AG04449 (cell line): ENCODE measurements at regions not wholly inside any gene's neighbourhood (a gene's known extent, or its start where the extent isn't known, plus 50 kb on each side); places are given as distances from the start of the nearest gene placed in this dataset.

ENCODE experiments used
- CTCF ChIA-PET: fragments of 350-600 bp; formaldehyde crosslinking; extraction: SDS; loops from one replicate; lab custom pipeline; 2021; ENCODE audit warnings: antibody characterized with exemption; lab: Yijun Ruan, JAX
- POLR2A ChIA-PET: fragments of 400-600, 350-600 bp; formaldehyde crosslinking; extraction: SDS; loops from one replicate; lab custom pipeline; 2020; ENCODE audit warnings: antibody characterized with exemption, inconsistent platforms; lab: Yijun Ruan, JAX
- DNase-seq: peaks from one replicate; pipeline ENCODE4 v3.0.0-alpha.2; 2010; ENCODE audit warnings: low read depth, low spot score
- H3K4me3 ChIP-seq: 2 replicates; pipeline ENCODE4 v1.5.1; 2011; ENCODE audit warnings: low read depth, mild to moderate bottlenecking, control low read depth, low read length
- TF ChIP-seq, protein P1 (sequence below): IDR thresholded peaks from one replicate; pipeline ENCODE4 v1.5.1; 2011; ENCODE audit warnings: mild to moderate bottlenecking, moderate library complexity, low read length, control low read depth, inconsistent platforms; ENCODE audit not compliant: insufficient read depth; ENCODE audit errors: missing control alignments

DNA sequence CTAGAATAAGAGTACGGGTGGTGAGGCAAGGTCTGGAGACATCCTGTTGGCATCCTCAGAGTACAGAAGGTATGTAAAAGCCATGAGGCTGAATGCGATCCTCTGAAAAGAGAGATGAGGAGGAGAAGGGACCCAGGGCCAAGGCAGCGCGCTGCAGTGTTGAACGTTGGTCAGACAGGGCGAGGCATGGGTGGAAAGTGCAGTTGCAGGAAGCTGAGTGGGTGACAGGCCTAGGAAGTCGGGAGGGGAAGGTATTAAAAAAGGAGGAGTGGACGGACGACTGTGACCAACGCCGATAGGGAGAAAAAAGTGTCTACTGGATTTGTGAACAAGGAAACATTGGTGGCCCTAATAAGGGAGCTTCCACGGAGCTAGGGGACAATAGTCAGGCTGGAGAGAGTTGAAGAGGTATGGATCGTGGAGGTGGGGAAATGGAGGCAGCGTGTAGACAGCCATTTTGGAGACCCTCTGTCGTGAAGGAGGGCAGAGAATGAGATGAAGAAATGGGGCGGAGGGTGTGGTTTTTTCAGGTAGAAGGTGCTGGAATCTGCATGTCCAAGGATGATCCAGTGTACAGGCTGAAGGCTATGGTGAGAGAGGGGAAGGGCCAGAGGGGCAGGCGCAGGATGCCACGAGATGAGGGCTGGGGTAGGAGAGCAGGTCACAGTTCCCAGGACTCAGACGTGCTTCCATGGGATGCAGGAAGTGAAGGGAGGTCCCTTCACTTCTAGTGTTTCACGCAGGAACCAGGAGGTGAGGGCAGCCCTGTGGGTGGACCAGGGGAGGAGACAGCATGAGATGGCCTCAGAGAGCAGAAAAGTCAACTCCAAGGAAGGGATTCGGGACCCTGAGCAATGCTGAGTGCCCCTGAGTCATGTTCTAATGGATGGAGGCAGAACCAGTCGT is 115.9 kb downstream of the ASB7 start:
- DNase-seq = no peak
- no peak overlapping the region for H3K4me3 ChIP-seq
- TF ChIP-seq, protein P1, sequence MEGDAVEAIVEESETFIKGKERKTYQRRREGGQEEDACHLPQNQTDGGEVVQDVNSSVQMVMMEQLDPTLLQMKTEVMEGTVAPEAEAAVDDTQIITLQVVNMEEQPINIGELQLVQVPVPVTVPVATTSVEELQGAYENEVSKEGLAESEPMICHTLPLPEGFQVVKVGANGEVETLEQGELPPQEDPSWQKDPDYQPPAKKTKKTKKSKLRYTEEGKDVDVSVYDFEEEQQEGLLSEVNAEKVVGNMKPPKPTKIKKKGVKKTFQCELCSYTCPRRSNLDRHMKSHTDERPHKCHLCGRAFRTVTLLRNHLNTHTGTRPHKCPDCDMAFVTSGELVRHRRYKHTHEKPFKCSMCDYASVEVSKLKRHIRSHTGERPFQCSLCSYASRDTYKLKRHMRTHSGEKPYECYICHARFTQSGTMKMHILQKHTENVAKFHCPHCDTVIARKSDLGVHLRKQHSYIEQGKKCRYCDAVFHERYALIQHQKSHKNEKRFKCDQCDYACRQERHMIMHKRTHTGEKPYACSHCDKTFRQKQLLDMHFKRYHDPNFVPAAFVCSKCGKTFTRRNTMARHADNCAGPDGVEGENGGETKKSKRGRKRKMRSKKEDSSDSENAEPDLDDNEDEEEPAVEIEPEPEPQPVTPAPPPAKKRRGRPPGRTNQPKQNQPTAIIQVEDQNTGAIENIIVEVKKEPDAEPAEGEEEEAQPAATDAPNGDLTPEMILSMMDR = no peak
- ChIA-PET CTCF (interaction anchor here (0.9 kb wide), 1 partner anchor 288 kb away, joined by 3 read pairs; no protein-coding TSS in a partner anchor), POLR2A (no interaction called here)

- POLR2A ChIA-PET = interaction anchor here (1.1 kb wide), 1 partner anchor 12 kb away, joined by 3 read pairs; no protein-coding TSS in a partner anchor
Observed at GRCh38 chr15:100720406-100720967, 118.1 kb downstream of the ASB7 start.

DNA sequence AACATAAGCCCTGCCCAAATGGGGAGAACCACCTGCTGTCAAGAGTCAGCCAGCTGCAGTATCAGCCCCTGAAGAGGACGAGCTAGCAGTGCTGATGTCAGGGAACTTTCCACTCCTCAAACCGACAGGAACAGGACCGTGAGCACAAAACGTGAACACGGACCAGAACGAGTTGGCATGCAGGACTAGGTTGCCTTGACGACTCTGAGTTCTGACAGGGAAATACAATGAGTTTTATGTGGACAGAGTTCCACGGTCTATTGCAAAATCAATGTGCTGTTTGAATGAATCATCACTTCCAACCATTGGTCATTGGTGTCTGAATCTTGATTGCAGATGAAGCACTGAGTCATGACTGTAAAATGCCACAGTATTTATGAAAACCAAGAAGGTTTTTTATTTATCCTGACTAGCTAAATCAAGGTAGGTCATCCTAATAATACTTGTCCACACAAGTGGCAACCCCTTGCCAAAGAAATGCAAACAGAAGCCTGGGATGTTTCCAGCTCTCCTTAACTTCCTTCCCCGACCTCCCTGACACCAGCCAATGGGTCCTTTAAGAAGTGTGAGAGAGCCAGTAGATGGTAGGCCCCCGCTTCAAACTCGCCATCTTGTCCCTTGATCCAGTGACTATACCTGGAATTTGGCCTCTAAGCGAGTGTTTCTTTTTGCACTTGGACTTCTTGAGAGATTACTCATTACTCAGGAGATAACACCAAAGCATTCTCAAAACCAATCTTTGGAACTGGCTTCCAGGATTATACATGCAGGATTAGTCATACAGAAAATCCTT is 119.6 kb downstream of the ASB7 start:
- peak; percentile 97 for DNase-seq
- CTCF ChIA-PET = interaction anchor here (1.2 to 1.9 kb wide), 3 partner anchors 19 to 286 kb away, joined by 3 to 7 read pairs (median 5); no protein-coding TSS in a partner anchor
- POLR2A ChIA-PET = interaction anchor here (0.7 to 1.1 kb wide), 2 partner anchors 10 to 35 kb away, joined by 3 to 4 read pairs; no protein-coding TSS in a partner anchor
- peak overlapping the region; percentile 36 for H3K4me3 ChIP-seq
- TF ChIP-seq, protein P1 = no peak

More at GRCh38 chr15:100720406-100720967, 118.1 kb downstream of the ASB7 start:
- no peak overlapping the region for H3K4me3 ChIP-seq
- TF ChIP-seq, protein P1 = no peak
- no peak for DNase-seq
- CTCF ChIA-PET = interaction anchor here (1.2 to 1.9 kb wide), 4 partner anchors 12 to 288 kb away, joined by 3 to 7 read pairs (median 4); no protein-coding TSS in a partner anchor

GRCh38 chr15:100722551-100723314 is 120.3 kb downstream of the ASB7 start:
- TF ChIP-seq, protein P1 = no peak
- ChIA-PET POLR2A (no interaction called here), CTCF (interaction anchor here (1.9 kb wide), 1 partner anchor 20 kb away, joined by 5 read pairs; no protein-coding TSS in a partner anchor)
- DNase-seq = no peak
- H3K4me3 ChIP-seq = no peak overlapping the region

DNA sequence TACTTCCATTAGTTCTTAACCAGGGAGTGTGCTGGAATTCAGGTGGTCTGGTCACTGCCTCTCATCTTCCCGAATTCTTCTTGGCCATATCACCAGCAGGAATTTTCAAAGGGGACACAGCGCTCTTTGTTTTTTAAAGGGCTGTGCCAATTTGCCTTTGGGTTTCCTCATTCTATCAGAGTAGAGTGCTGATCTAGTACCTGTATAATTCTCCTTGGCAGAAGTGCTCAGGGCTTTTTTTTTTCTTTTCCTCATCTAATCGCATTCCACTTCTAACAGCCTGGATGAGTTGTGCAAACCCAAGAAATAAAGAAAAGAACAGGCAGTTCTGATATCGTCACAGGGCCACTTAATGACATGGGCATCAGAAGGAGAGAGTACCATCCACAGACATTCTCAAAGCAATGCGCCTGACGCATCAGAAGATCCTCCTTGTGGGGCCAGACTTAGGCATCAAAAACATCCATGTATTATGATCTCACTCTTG is 121.0 kb downstream of the ASB7 start:
- DNase-seq = no peak
- ChIA-PET CTCF (no interaction called here), POLR2A (no interaction called here)
- H3K4me3 ChIP-seq = no peak overlapping the region
- TF ChIP-seq, protein P1 = no peak
